ENCODE measurements at regions not wholly inside any gene's neighbourhood (a gene's known extent, or its start where the extent isn't known, plus 50 kb on each side); places are given as distances from the start of the nearest gene placed in this dataset.

- DNase-seq = no peak
Measured at GRCh38 chr1:87791931-87792740, 463.5 kb downstream of the LMO4 start.

GRCh38 chr1:87794788-87795614 is 466.3 kb downstream of the LMO4 start:
- no peak for DNase-seq

DNA sequence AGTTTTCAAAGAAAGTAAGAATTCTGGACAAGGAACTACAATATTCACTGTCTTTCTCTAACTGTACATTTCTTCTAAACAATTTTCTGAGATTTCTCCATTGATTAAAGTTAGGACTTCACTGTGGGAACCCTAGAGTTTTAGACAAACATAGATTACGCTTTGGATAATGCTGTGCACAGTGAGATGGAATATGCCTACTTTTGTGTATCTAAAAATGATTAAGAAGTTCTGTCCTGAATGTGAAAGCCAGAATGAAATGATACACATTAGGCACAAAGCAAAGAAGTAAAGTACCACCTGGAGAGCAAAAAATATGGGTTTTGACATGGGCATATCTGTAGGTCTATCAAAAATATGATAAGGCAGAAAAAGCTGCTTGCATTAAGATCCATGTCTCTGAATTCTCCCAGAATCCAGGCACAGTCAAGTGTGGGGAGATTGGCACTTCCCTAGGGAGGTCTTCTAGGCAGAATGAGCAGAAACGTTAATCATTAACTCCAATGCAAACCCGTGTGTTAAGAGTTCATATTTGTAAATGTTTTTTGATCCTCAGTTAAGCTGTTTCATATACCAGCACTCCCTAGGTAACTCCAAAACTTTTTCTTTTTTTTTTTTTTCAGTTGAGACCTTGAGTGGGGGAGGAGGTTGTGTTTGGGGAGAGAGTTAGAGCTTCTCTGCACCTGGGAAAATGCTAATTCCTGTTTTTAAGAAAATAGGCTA is 467.1 kb downstream of the LMO4 start:
- no peak for DNase-seq

- no peak for DNase-seq
Measured at GRCh38 chr1:87796471-87796901, 467.8 kb downstream of the LMO4 start.

DNA sequence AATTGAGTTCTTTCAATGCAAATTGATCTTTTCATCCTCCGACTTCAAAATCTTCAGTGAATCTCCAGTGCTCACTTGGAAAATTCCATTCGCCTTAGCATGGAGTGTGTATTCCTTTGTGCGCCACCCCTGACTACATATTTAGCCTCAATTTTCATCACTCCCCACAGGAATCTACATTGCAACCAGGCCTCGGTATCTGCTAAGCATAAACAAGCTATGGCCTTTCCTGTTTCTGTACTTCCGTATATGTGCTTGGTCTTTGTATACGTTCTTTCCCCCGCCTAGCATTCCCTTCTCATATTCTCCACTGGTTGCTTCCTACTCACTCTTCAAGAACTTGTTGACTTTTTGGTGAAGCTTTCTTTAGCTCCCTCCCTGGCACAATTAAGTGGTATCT is 470.8 kb downstream of the LMO4 start:
- no peak for DNase-seq

GRCh38 chr1:87800006-87800405 is 471.3 kb downstream of the LMO4 start:
- no peak for DNase-seq

DNA sequence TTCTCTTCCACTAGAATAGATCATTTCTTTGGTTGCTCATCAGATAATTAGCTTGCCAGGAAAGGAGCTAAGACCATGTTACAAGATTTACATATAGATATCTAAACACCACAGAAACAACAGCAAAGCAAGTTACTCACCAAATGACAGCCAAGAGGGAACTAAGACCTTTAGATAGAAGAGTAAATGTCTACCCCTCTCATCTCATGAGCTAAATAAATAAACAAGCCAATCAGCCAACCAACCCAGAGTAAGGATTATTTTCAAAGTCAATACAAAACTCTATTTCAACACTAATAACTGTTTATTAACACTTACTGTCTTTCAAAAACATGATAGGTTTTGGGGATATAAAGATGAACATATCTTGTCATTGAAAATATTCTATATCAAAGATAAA is 474.7 kb downstream of the LMO4 start:
- DNase-seq = no peak

DNA sequence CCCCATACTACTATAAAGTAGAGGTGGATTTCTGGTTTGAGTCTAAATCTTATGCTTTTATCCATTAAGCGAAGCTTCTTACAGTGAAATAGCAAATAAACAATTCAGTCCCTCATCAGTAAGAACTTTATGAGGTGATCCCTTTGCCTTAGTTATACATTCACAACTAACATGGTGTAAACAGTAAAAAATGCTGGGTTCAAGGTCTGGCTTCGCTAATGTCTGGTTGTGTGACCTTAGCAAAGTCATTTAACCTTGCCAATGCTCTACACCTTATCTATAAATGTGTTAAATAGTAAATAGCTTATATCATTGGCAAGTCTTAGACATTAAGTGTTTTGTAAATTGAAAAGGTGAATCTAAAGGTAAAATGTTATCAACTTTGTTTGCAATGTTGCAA is 475.4 kb downstream of the LMO4 start:
- DNase-seq = no peak

DNA sequence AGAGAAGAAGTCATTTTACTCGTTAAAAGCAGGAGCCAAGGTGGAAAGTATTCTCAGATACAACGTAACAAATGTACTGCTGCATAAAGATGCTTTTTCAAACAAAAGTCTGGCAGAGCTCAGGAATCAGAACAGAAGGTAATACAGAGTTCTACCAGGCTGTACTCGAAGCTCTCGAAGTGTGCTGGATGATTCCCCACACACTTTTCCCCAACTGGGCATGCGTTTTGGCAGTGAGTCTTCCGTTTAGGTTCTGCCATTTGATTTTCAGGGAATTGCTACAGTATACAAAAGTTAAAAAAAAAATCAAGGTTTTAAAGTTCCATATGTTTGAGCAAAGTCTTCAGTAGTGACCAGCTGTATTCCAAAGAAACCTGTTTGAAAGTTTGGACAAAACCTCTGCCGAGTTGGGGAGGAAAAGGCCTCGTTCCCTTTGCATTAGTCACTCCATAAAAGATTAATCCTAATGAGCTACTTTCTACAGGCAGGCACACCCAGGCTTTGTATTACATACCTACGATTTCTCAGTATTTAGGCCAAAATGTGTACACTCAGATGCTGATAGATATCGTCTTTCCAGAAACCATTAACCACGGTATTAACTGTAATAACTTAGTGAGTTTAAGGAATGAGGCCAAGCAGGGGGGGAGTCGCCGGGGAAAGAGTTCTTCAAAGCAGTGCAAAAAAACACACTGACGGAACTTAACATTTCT is 477.1 kb downstream of the LMO4 start:
- no peak for DNase-seq

DNA sequence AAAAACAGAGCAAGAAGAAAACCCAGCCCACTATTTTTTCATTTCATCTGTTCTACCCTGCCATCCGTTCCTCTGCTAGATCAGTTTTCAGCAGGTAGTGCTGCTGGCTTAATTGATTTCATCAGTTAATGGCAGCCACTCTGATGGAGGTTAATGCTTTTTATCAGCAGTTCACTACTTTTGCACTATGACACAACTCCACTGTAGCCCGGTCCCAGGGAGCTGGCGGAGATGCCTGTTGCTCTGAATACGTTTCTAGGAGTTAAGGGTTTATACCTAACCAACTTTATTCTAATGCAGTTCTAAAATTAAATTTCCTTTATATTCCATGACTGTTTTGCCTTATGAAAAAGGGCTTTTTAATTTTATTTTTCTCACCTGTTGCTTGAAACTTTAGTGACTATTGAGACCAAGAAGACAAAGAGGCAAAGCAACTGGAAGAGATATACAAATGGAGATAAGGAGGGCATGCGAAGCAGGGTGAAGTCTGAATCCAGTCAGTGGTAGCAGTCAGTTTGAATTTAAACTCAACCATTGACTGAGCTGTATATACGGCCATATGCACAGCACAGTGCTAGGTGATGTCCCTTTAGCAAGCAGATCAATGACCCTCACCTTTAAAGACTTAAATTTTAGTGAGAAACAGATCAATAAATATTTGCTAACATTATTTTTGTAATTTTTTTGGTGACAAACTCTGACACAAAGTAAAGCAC is 477.9 kb downstream of the LMO4 start:
- DNase-seq = no peak

DNA sequence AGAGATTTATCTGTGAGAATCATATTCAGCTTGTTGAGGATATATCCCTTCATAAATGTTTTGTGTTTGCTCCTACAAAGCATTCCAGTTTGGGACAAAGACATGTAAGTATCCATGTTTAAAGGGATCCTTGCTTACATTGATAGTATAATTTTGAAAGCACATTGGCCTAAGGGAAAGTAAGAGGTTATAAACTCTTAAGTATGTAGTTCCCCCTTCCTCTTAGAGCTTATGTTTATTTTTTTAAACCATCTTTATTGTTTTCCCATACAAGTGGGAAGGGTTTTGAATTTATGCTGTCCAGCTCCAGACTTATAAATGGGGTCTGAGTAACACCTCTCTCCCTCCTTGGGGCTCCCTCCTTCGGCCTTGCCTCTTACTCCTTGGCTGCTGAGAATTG is 481.5 kb downstream of the LMO4 start:
- no peak for DNase-seq

- no peak for DNase-seq
Measured at GRCh38 chr1:87812871-87813577, 484.3 kb downstream of the LMO4 start.

DNA sequence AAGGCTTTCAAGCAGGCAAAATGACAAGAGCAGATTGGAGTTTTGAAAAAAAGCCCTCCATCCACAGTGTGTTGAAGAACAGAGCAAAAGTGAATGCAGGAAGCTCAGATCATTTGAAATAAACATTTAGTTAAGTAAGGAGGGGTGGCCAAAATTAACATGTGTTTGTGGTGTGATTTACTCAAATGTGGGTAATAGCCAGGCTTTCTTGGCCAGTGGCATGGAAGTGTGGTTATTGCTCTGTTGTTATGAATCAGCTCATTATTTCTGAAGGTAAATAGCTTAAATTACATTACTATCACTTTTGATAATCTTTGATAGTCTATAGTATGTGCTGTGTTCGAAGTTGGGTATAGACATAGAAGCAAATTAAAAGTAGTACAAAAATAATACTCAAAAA is 485.9 kb downstream of the LMO4 start:
- no peak for DNase-seq

DNA sequence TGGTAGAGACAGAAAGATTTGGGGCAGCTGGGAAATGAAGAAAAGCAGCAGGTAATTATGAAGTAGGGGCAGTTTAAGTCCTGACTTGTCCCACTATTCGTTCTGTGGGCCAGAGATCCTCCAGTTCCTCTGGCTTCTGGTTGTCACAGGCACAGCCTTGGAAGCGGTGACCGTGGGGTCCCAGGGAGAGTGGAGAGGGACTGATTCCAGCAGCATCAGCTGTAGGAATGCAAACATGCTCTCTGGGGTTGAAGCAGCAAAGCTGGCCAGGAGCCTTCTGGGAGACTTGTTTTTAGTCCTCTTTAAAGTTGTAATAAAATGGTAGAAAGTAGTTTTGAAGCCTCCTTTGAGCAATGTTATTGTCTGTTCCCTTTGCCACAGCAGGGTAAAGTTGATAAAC is 488.0 kb downstream of the LMO4 start:
- no peak for DNase-seq

- DNase-seq = no peak
Measured at GRCh38 chr1:87820668-87821334, 492.1 kb downstream of the LMO4 start.

GRCh38 chr1:87821335-87821697 is 492.6 kb downstream of the LMO4 start:
- DNase-seq = no peak

GRCh38 chr1:87826681-87827251 is 498.1 kb downstream of the LMO4 start:
- no peak for DNase-seq

DNA sequence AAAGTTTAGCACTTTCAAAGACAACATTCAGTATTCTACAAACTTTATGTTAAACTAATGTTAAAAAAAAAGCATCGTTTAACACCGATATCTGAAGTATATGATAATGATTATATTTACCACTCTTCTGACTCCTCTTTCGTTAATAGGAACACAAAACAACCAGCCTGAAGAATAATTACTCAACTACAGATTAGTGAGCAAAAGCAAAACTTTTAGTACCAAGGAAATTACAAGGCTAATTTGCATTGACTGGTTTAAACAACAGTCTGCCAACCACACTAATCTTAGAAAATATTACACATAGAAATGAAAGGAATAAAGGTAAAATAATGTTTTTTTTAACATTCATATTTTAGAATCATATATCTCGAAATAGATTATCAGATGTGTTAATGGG is 500.7 kb downstream of the LMO4 start:
- DNase-seq = no peak

DNA sequence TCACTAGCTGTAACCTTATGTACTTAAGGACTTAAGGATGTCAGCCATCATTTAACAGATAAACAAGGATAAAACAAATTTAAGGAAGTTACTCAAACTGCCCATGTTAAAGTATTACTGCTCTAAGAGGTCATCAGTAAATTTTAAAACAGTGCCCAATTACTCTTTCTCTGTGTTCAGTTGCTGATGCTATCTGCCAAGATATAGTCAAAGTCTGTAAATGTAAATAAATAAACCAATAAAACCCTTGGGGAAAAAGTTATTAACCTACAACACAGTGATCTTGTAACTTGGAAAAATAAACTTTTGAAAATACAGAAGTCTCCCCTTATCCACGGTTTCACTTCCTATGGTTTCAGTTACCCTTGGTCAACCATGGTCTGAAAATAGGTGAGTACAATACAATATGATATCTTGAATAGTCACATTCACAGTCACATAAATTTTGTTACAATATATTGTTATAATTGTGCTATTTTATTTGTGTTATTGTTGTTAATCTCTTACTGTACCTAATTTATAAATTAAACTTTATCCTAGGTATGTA is 501.8 kb downstream of the LMO4 start:
- DNase-seq = no peak

- DNase-seq = no peak
Measured at GRCh38 chr1:87833166-87833565, 504.5 kb downstream of the LMO4 start.
